Activated CD8-positive, alpha-beta T cell treated with anti-CD3 and anti-CD28 coated beads, Interleukin-2, amount 10 ng/mL, durations not matched to agents 7 days and 5 days (primary cell): ENCODE measurements at regions not wholly inside any gene's neighbourhood (a gene's known extent, or its start where the extent isn't known, plus 50 kb on each side); places are given as distances from the start of the nearest gene placed in this dataset.

Experiments used
- ATAC-seq: fragments of 150-1000 bp; cut with Tn5 transposase; one replicate; pipeline ENCODE4 v1.10.0; 2021; ENCODE audit warnings: moderate library complexity
- CTCF ChIA-PET: fragments of 350-600 bp; sonication (Branson Sonifier 250); formaldehyde crosslinking; loops from one replicate; lab custom pipeline; 2021; ENCODE audit warnings: antibody characterized with exemption; lab: Charles Lee
- POLR2A ChIA-PET: fragments of 350-600 bp; sonication (Branson Sonifier 250); formaldehyde crosslinking; loops from one replicate; lab custom pipeline; 2021; ENCODE audit warnings: antibody characterized with exemption; lab: Charles Lee
- DNase-seq: peaks from one replicate; pipeline ENCODE4 v3.0.0-alpha.2; 2020
- H3K27ac Mint-ChIP-seq: one replicate; pipeline ENCODE4 v1.8.0; 2021; ENCODE audit warnings: mild to moderate bottlenecking, mixed read lengths
- H3K27me3 Mint-ChIP-seq: one replicate; pipeline ENCODE4 v1.8.0; 2021; ENCODE audit warnings: low read depth, mixed read lengths
- H3K36me3 Mint-ChIP-seq: one replicate; pipeline ENCODE4 v1.8.0; 2021; ENCODE audit warnings: low read depth, mixed read lengths
- H3K4me1 Mint-ChIP-seq: one replicate; pipeline ENCODE4 v1.8.0; 2021; ENCODE audit warnings: low read depth, mixed read lengths
- H3K4me3 Mint-ChIP-seq: one replicate; pipeline ENCODE4 v1.8.0; 2021; ENCODE audit warnings: mild to moderate bottlenecking, mixed read lengths
- H3K9me3 Mint-ChIP-seq: one replicate; pipeline ENCODE4 v1.8.0; 2022; ENCODE audit warnings: mixed read lengths; ENCODE audit not compliant: insufficient read depth

- ATAC-seq (no peak), DNase-seq (no peak)
- ChIA-PET CTCF (no interaction called here), POLR2A (no interaction called here)
- H3K4me1 Mint-ChIP-seq, result no peaks in the 10 kb centered on the region
- no peak overlapping the region for H3K4me3 Mint-ChIP-seq
- H3K36me3 Mint-ChIP-seq, result no peaks in the 10 kb centered on the region
- H3K9me3 Mint-ChIP-seq, result no peaks in the 10 kb centered on the region
- no peak overlapping the region for H3K27ac Mint-ChIP-seq
- no peaks in the 10 kb centered on the region for H3K27me3 Mint-ChIP-seq
Observed at GRCh38 chr4:189823591-189823990, 117.1 kb upstream of the FRG1 start.

GRCh38 chr4:189825466-189825865 is 115.2 kb upstream of the FRG1 start:
- H3K36me3 Mint-ChIP-seq, result no peaks in the 10 kb centered on the region
- no peaks in the 10 kb centered on the region for H3K9me3 Mint-ChIP-seq
- H3K27me3 Mint-ChIP-seq, result no peaks in the 10 kb centered on the region
- no peaks in the 10 kb centered on the region for H3K4me1 Mint-ChIP-seq
- no peak for ATAC-seq
- CTCF ChIA-PET, result no interaction called here
- POLR2A ChIA-PET, result no interaction called here
- DNase-seq, result no peak
- no peak overlapping the region for H3K4me3 Mint-ChIP-seq
- no peak overlapping the region for H3K27ac Mint-ChIP-seq

GRCh38 chr4:189826657-189827056 is 114.0 kb upstream of the FRG1 start:
- POLR2A ChIA-PET, result no interaction called here
- H3K27ac Mint-ChIP-seq, result no peak overlapping the region
- DNase-seq (no peak), ATAC-seq (no peak)
- H3K4me1 Mint-ChIP-seq, result no peaks in the 10 kb centered on the region
- CTCF ChIA-PET, result no interaction called here
- H3K36me3 Mint-ChIP-seq, result no peaks in the 10 kb centered on the region
- H3K9me3 Mint-ChIP-seq, result no peaks in the 10 kb centered on the region
- H3K4me3 Mint-ChIP-seq, result no peak overlapping the region
- no peaks in the 10 kb centered on the region for H3K27me3 Mint-ChIP-seq

- Mint-ChIP-seq H3K27me3 (no peaks in the 10 kb centered on the region), H3K36me3 (no peaks in the 10 kb centered on the region), H3K9me3 (no peaks in the 10 kb centered on the region), H3K4me1 (no peaks in the 10 kb centered on the region), H3K4me3 (no peak overlapping the region), H3K27ac (no peak overlapping the region)
- ChIA-PET POLR2A (no interaction called here), CTCF (no interaction called here)
- DNase-seq (no peak), ATAC-seq (no peak)
Observed at GRCh38 chr4:189828081-189828697, 112.5 kb upstream of the FRG1 start.

- no peaks in the 10 kb centered on the region for H3K36me3 Mint-ChIP-seq
- no peak overlapping the region for H3K4me3 Mint-ChIP-seq
- CTCF ChIA-PET, result no interaction called here
- DNase-seq (no peak), ATAC-seq (no peak)
- no peaks in the 10 kb centered on the region for H3K9me3 Mint-ChIP-seq
- no peak overlapping the region for H3K27ac Mint-ChIP-seq
- POLR2A ChIA-PET, result no interaction called here
- no peaks in the 10 kb centered on the region for H3K27me3 Mint-ChIP-seq
- no peaks in the 10 kb centered on the region for H3K4me1 Mint-ChIP-seq
Observed at GRCh38 chr4:189832528-189832927, 108.1 kb upstream of the FRG1 start.

- Mint-ChIP-seq H3K4me1 (no peaks in the 10 kb centered on the region), H3K36me3 (no peaks in the 10 kb centered on the region), H3K27me3 (no peaks in the 10 kb centered on the region), H3K4me3 (no peak overlapping the region), H3K9me3 (no peaks in the 10 kb centered on the region), H3K27ac (no peak overlapping the region)
- CTCF ChIA-PET, result no interaction called here
- DNase-seq (no peak), ATAC-seq (no peak)
- POLR2A ChIA-PET, result no interaction called here
Observed at GRCh38 chr4:189834616-189835015, 106.1 kb upstream of the FRG1 start.

- POLR2A ChIA-PET, result no interaction called here
- H3K36me3 Mint-ChIP-seq, result no peaks in the 10 kb centered on the region
Observed at GRCh38 chr4:189835505-189835904, 105.2 kb upstream of the FRG1 start.

GRCh38 chr4:189837471-189837870 is 103.2 kb upstream of the FRG1 start:
- POLR2A ChIA-PET, result no interaction called here

More at GRCh38 chr4:189835505-189835904, 105.2 kb upstream of the FRG1 start:
- H3K27me3 Mint-ChIP-seq, result no peaks in the 10 kb centered on the region
- DNase-seq (no peak), ATAC-seq (no peak)
- H3K27ac Mint-ChIP-seq, result no peak overlapping the region
- H3K4me1 Mint-ChIP-seq, result no peaks in the 10 kb centered on the region
- no peak overlapping the region for H3K4me3 Mint-ChIP-seq
- CTCF ChIA-PET, result no interaction called here
- H3K9me3 Mint-ChIP-seq, result no peaks in the 10 kb centered on the region

GRCh38 chr4:189838821-189839497 is 101.7 kb upstream of the FRG1 start:
- POLR2A ChIA-PET, result no interaction called here
- Mint-ChIP-seq H3K9me3 (no peaks in the 10 kb centered on the region), H3K27me3 (no peaks in the 10 kb centered on the region), H3K27ac (no peak overlapping the region), H3K4me1 (no peaks in the 10 kb centered on the region), H3K36me3 (no peaks in the 10 kb centered on the region), H3K4me3 (no peak overlapping the region)
- CTCF ChIA-PET, result no interaction called here
- ATAC-seq (no peak), DNase-seq (no peak)

More at GRCh38 chr4:189837471-189837870, 103.2 kb upstream of the FRG1 start:
- H3K27me3 Mint-ChIP-seq, result no peaks in the 10 kb centered on the region
- no peak overlapping the region for H3K4me3 Mint-ChIP-seq
- ATAC-seq (no peak), DNase-seq (no peak)
- no peaks in the 10 kb centered on the region for H3K36me3 Mint-ChIP-seq
- no peak overlapping the region for H3K27ac Mint-ChIP-seq
- H3K9me3 Mint-ChIP-seq, result no peaks in the 10 kb centered on the region
- CTCF ChIA-PET, result no interaction called here
- no peaks in the 10 kb centered on the region for H3K4me1 Mint-ChIP-seq

GRCh38 chr4:189840356-189840755 is 100.3 kb upstream of the FRG1 start:
- no peak overlapping the region for H3K4me3 Mint-ChIP-seq
- H3K27me3 Mint-ChIP-seq, result no peaks in the 10 kb centered on the region
- H3K9me3 Mint-ChIP-seq, result no peaks in the 10 kb centered on the region
- H3K36me3 Mint-ChIP-seq, result no peaks in the 10 kb centered on the region
- POLR2A ChIA-PET, result no interaction called here
- no peaks in the 10 kb centered on the region for H3K4me1 Mint-ChIP-seq
- H3K27ac Mint-ChIP-seq, result no peak overlapping the region
- DNase-seq, result no peak
- no peak for ATAC-seq
- CTCF ChIA-PET, result no interaction called here

GRCh38 chr4:189843413-189844009 is 97.2 kb upstream of the FRG1 start:
- Mint-ChIP-seq H3K27me3 (no peaks in the 10 kb centered on the region), H3K36me3 (no peaks in the 10 kb centered on the region), H3K9me3 (no peaks in the 10 kb centered on the region), H3K4me3 (no peak overlapping the region), H3K27ac (no peak overlapping the region), H3K4me1 (no peaks in the 10 kb centered on the region)
- POLR2A ChIA-PET, result no interaction called here
- DNase-seq (no peak), ATAC-seq (no peak)
- CTCF ChIA-PET, result no interaction called here

- Mint-ChIP-seq H3K36me3 (no peaks in the 10 kb centered on the region), H3K9me3 (no peaks in the 10 kb centered on the region), H3K4me3 (no peak overlapping the region), H3K27ac (no peak overlapping the region), H3K4me1 (no peaks in the 10 kb centered on the region), H3K27me3 (no peaks in the 10 kb centered on the region)
- ATAC-seq, result no peak
- DNase-seq, result no peak
- ChIA-PET POLR2A (no interaction called here), CTCF (no interaction called here)
Observed at GRCh38 chr4:189845145-189845846, 95.4 kb upstream of the FRG1 start.
